ENCODE measurements at regions not wholly inside any gene's neighbourhood (a gene's known extent, or its start where the extent isn't known, plus 50 kb on each side); places are given as distances from the start of the nearest gene placed in this dataset.

- TF ChIP-seq SIN3A (IDR thresholded peaks at IDR 0.05; ENCODE audit: borderline replicate concordance, insufficient read depth, low read length) (no peak), TAF1 (IDR thresholded peaks at IDR 0.05; ENCODE audit: borderline replicate concordance, insufficient read depth, low read length) (no peak), POLR2AphosphoS5 (IDR thresholded peaks at IDR 0.05; ENCODE audit: low read depth, low read length) (no peak)
These were observed 321.4 kb downstream of the AJAP1 start for GRCh38 chr1:4975856-4976255.

Data from PFSK-1 (cell line).